Skeletal muscle satellite cell (primary cell): ENCODE measurements at regions not wholly inside any gene's neighbourhood (a gene's known extent, or its start where the extent isn't known, plus 50 kb on each side); places are given as distances from the start of the nearest gene placed in this dataset.
"Not testable (repeated sequence)": the region's sequence is repeated elsewhere in the genome, so short reads cannot be mapped to it uniquely, and the experiment has no call there.

Experiments used
- H3K27me3 ChIP-seq: 2 replicates; pipeline ENCODE4 v1.7.0; 2013; ENCODE audit warnings: low read length; ENCODE audit not compliant: control insufficient read depth, insufficient read depth
- H3K36me3 ChIP-seq: 2 replicates; pipeline ENCODE4 v1.7.0; 2013; ENCODE audit warnings: mild to moderate bottlenecking, control low read depth, low read length; ENCODE audit not compliant: insufficient read depth
- H3K4me1 ChIP-seq: 2 replicates; pipeline ENCODE4 v1.7.0; 2013; ENCODE audit warnings: low read length; ENCODE audit not compliant: control insufficient read depth, insufficient read depth
- H3K4me2 ChIP-seq: 2 replicates; pipeline ENCODE4 v1.7.0; 2013; ENCODE audit warnings: mild to moderate bottlenecking, low read length
- H3K4me3 ChIP-seq: 2 replicates; pipeline ENCODE4 v1.7.0; 2013; ENCODE audit warnings: low read length
- H3K9ac ChIP-seq: 2 replicates; pipeline ENCODE4 v1.7.0; 2013; ENCODE audit warnings: mild to moderate bottlenecking, low read depth, low read length, moderate library complexity
- H3K9me3 ChIP-seq: replicated peaks from 2 replicates; pipeline ENCODE4 v1.7.0; 2013; ENCODE audit warnings: mild to moderate bottlenecking, control low read depth, low read length

DNA sequence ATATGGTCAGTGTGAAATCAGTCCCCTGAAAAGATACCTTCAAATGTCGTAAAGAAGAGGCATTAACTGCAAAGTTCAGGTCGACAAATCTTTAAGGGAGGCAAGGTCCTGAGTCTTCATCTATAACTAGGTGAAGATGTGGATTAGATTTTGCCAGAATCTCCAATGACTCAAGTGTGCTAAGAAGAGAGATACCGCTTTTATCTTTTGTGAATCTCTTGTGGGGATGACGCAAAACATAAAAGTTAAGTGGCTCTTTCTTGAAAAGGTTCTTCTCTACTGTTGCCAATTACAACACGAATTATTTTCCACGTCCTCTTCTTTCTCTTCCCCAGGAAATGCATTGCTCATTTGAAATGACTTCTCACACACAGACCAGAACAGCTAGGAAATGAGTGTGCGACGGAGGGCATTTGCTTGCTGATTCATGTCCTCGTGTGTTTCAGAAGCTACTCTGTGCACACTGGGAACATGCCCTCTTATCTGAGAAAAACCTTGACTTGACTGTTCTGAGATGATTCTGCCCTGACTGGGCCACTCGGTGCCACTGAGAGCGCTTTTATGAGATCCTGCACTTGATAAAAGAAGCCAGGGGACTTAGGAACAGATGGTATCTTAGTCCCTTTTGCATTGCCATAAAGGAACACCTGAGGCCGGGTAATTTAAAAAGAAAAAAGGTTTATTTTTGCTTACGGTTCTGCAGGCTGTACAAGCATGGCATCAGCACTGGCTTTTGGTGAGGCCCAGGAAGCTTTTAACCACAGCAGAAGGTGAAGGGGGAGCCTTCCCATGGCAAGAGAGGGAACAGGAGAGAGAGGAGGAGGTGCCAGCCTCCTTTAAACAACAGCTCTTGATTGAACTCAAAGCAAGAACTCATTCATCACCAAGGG is 169.5 kb upstream of the PFKP start:
- H3K9ac ChIP-seq, result no peak overlapping the region
- H3K9me3 ChIP-seq, result no peaks in the 10 kb centered on the region
- peaks cover 4% of the 10 kb centered on the region for H3K27me3 ChIP-seq

DNA sequence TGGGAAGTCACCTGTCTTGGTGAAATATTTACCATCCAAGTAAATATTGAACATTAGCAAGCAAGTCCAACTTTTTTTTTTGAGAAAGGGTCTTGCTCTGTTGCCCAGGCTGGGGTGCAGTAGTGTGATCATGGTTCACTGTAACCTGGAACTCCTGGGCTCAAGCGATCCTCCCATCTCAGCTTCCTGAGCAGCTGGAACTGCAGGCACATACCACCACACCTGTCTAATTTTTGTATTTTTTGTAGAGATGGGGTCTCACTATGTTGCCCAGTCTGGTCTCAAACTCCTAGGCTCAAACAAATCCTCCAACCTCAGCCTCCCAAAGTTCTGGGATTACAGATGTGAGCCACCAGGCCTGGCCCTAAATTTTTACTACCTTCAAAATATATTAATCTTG is 171.0 kb upstream of the PFKP start:
- H3K4me1 ChIP-seq, H3K4me2 ChIP-seq, H3K36me3 ChIP-seq, H3K27me3 ChIP-seq, H3K9ac ChIP-seq, H3K4me3 ChIP-seq, H3K9me3 ChIP-seq: not testable (repeated sequence)

More for the DNA sequence above, 169.5 kb upstream of the PFKP start:
- H3K4me1 ChIP-seq, result no peaks in the 10 kb centered on the region
- no peak overlapping the region for H3K4me2 ChIP-seq
- H3K36me3 ChIP-seq, result no peaks in the 10 kb centered on the region
- no peak overlapping the region for H3K4me3 ChIP-seq

DNA sequence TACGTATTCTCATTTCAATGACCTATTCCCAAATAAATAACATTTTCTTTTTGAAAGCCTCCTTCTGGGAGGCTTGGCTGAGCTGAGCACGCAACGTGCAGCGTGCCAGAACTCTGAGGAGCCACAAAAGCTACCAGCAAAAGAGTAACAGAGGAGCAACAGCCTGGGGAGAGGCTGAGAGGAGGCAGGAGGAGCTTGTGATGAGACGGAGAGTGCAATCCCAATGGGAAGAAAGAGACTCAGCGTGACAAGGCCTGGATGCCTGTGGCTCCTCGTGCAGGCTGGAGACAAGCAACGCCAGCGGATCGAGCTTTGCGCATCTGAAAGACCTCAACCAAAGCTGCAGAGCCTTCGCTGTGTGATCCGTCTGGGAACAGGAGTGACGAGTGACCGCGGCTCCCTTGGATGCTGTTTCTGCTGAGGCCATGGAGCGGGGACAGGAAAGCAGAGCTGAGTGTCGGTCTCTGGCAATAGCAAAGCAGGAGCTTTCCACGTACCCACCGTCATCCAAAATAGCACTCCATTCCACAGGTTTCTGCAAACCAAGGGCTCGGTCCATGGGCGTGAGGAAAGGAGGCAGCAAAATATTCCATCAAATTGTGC is 171.7 kb upstream of the PFKP start:
- Histone ChIP-seq H3K27me3 (peaks cover 2% of the 10 kb centered on the region), H3K9ac (no peak overlapping the region), H3K4me1 (no peaks in the 10 kb centered on the region), H3K4me2 (no peak overlapping the region), H3K9me3 (no peaks in the 10 kb centered on the region), H3K36me3 (no peaks in the 10 kb centered on the region), H3K4me3 (no peak overlapping the region)

DNA sequence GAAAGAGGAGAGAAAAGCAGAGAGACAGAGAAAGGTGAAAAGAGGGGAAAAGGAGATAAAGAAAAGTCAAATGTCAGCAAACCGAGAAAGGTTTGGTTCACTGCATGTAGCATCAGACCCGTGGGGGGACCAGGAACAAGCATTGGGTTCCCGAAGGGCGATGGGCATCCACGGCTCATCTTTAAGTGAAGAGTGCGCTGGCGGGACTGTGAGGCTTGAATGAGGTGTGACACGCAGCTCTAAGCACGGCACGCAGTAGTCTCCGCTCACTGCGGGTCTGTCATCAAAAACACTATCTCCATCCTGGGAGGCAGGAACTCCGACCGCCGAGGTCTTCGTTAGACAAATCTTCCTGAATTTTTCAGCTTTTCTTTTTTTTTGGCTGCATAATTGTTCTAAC is 173.4 kb upstream of the PFKP start:
- Histone ChIP-seq H3K9ac (no peak overlapping the region), H3K4me2 (no peak overlapping the region), H3K36me3 (no peaks in the 10 kb centered on the region), H3K4me3 (no peak overlapping the region), H3K9me3 (no peaks in the 10 kb centered on the region), H3K4me1 (no peaks in the 10 kb centered on the region), H3K27me3 (no peaks in the 10 kb centered on the region)

DNA sequence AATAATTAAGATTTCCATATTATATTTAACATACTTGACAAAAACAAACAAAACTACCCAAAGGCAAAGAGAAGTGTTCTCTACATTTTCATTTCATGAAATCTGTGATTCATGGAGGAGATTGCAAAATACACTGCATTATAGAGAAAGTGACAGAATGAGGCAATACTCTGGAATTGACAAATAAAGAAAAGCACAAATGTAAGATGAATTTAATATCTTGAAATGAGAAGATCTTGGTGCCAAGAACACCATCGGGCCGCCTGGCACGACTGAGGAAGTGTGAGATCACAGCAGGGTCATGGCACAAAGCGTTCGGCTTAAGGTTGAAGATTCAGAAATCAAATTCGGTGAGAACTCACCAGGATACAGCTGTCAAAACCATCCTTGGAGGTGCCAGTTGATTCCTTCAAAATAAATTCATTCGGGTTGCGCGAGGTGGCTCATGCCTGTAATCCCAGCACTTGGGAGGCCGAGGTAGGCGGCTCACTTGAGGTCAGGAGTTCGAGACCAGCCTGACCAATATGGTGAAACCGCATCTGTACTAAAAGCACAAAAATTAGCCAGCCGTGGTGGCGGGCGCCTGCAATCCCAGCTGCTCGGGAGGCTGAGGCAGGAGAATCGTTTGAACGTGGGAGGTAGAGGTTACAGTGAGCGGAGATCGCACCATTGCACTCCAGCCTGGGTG is 174.0 kb upstream of the PFKP start:
- no peaks in the 10 kb centered on the region for H3K27me3 ChIP-seq
- H3K9ac ChIP-seq, result no peak overlapping the region
- no peaks in the 10 kb centered on the region for H3K4me1 ChIP-seq

DNA sequence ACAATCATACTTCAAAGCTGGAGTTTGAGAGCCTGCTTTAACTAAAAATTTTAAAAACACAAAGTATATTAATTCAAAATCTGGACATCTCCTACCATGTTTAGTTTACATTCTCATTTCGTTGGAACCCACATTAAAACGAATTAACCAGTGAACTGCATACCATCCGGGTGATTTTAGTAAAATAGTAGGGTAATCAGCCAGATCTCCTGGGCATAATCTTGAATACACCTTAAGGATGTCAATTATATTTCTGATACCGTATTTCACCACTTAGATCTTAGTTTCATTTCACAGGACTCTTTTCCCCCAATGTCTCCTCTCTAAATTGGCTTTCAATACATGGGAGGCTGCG is 175.6 kb upstream of the PFKP start:
- no peaks in the 10 kb centered on the region for H3K27me3 ChIP-seq

More for the DNA sequence above, 174.0 kb upstream of the PFKP start:
- Histone ChIP-seq H3K9me3 (no peaks in the 10 kb centered on the region), H3K4me2 (no peak overlapping the region), H3K36me3 (no peaks in the 10 kb centered on the region), H3K4me3 (no peak overlapping the region)

DNA sequence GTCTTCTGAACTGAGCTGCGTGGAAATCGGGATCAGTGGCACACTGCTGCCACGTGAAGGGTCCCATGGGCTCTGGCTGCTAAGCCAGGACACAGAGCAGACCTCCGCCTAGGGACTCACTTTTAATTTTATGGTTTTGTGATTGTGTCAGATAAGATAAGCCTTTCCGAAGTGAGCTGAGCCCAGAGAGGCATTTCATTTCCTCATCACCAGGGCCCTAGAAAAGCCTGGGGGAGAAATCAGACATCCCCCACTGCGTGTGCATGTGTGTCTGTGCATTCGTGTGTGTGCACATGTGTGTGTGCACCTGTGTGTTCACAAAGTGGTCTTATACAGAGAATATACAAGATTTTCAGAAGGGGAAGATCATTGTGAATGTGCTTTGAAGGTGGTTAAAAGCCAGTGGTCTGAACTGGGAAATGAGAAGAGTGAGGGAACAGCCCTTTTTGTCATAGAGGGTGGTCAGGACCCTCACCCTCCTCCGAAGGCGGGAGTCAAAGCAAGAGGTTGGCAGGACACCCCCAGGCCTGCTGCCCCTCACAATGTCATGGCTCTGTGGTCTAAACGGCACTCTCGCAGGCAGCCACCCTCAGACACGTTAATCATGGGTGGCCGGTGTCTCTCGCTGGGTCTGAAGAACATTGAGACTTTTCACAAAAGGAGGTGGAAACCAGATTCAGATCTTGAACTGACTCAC is 176.1 kb upstream of the PFKP start:
- Histone ChIP-seq H3K4me2 (no peak overlapping the region), H3K36me3 (no peaks in the 10 kb centered on the region), H3K4me1 (no peaks in the 10 kb centered on the region), H3K9me3 (no peaks in the 10 kb centered on the region), H3K4me3 (no peak overlapping the region), H3K9ac (no peak overlapping the region), H3K27me3 (no peaks in the 10 kb centered on the region)

More for the DNA sequence above, 175.6 kb upstream of the PFKP start:
- Histone ChIP-seq H3K4me3 (no peak overlapping the region), H3K4me2 (no peak overlapping the region), H3K4me1 (no peaks in the 10 kb centered on the region), H3K9me3 (no peaks in the 10 kb centered on the region), H3K36me3 (no peaks in the 10 kb centered on the region), H3K9ac (no peak overlapping the region)

DNA sequence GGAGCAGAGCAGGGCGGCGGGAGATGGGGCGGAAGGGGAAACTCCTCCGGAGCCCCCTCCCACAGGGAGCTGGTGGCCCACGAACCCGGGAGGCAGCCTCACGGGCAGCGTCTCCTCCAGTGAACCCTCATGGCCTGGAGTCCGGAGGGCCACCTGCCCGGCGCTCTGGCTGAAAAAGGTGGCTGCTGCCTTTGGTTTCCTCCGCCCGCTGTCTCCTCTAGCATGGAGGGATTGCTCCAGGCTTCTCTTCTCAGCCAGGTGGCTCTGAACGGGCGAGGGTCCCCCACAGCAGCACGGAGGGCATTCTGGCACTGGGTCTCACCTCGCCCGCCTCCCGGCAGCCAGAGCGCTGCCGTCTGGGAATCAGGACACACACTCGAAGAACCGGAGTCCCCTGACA is 177.3 kb upstream of the PFKP start:
- Histone ChIP-seq H3K36me3 (no peaks in the 10 kb centered on the region), H3K4me3 (no peak overlapping the region), H3K9me3 (no peaks in the 10 kb centered on the region), H3K4me2 (no peak overlapping the region), H3K27me3 (no peaks in the 10 kb centered on the region), H3K4me1 (no peaks in the 10 kb centered on the region), H3K9ac (no peak overlapping the region)

DNA sequence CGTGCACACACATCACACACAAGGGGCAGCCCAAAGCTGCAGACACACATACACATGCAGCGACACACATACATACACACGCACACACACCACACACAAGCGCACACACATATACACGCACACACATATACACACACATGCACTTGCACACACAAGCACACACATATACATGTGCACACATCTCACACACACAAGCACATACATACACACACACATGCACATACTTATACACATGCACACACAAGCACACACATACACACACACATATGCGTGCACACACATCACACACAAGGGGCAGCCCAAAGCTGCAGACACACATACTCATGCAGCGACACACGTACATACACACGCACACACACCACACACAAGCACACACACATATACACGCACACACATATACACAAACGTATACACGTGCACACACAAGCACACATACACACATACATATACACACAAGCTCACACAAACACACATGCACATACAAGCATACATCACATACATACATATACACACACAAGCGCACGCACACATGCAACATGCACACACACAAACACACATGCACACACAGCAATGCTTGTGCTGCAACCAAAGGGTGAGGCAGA is 178.8 kb upstream of the PFKP start:
- no peak overlapping the region for H3K4me2 ChIP-seq
- no peaks in the 10 kb centered on the region for H3K36me3 ChIP-seq
- H3K27me3 ChIP-seq, result no peaks in the 10 kb centered on the region
- H3K4me3 ChIP-seq, result no peak overlapping the region
- no peaks in the 10 kb centered on the region for H3K9me3 ChIP-seq
- no peaks in the 10 kb centered on the region for H3K4me1 ChIP-seq
- H3K9ac ChIP-seq, result no peak overlapping the region

DNA sequence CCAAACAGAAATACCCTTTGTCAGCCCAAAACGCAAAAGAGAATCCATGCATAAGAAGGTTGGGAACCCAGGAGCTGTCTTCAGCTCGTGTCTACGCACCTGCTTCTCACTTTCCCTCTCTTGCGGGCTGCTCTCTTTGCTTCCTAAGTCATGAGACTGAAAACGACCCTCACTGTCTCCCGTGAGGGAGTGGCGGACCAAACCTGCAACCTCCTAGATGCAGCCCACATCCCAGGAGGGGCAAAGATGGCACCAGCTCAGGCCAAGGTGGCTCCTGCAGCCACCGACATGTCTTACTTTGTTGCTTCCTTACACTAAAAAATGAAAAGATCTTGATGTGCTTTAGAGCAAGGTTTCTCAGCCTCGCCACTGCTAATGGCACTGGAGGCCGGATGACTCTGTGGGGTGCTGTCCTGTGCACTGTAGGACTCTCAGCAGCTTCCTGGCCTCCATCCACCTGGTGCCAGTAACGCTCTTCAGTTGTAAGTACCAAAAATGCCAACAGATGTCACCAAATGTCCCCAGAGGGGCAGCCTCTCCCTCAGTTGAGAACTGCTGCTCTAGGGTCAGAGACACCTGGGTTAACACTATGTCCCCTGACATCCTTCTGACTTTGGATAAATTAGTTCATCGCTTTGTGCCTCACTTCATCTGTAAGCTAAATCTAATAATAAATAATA is 179.8 kb upstream of the PFKP start:
- H3K4me2 ChIP-seq, result no peak overlapping the region
- no peaks in the 10 kb centered on the region for H3K9me3 ChIP-seq
- H3K36me3 ChIP-seq, result no peaks in the 10 kb centered on the region
- H3K27me3 ChIP-seq, result no peaks in the 10 kb centered on the region
- no peaks in the 10 kb centered on the region for H3K4me1 ChIP-seq
- no peak overlapping the region for H3K4me3 ChIP-seq
- no peak overlapping the region for H3K9ac ChIP-seq
